ENCODE measurements at regions not wholly inside any gene's neighbourhood (a gene's known extent, or its start where the extent isn't known, plus 50 kb on each side); places are given as distances from the start of the nearest gene placed in this dataset.
"Not testable (repeated sequence)": the region's sequence is repeated elsewhere in the genome, so short reads cannot be mapped to it uniquely, and the experiment has no call there.

GRCh38 chr2:77862120-77862519 lies 339.9 kb upstream of the LRRTM4 start:
- Histone ChIP-seq H2AK5ac (ENCODE audit: low read length) (no peak overlapping the region), H3K23ac (ENCODE audit: low read length) (no peak overlapping the region), H3K4me1 (ENCODE audit: control insufficient read depth, low read depth, low read length) (no peaks in the 10 kb centered on the region), H3K79me2 (ENCODE audit: control insufficient read depth, insufficient read depth, low read length) (no peaks in the 10 kb centered on the region), H2BK5ac (ENCODE audit: low read length) (no peak overlapping the region), H2BK15ac (replicated peaks; ENCODE audit: low read depth) (no peak overlapping the region), H3K27me3 (ENCODE audit: insufficient read depth, low read length, poor library complexity) (no peaks in the 10 kb centered on the region), H3K79me1 (ENCODE audit: low read length) (no peaks in the 10 kb centered on the region), H2BK120ac (ENCODE audit: low read depth, low read length) (no peak overlapping the region), H3K56ac (ENCODE audit: low read length) (no peak overlapping the region), H4K5ac (ENCODE audit: low read length) (no peak overlapping the region), H3K4me2 (ENCODE audit: low read length) (no peak overlapping the region), H3K27ac (ENCODE audit: low read depth, low read length) (no peak overlapping the region), H3K9ac (ENCODE audit: low read length) (no peak overlapping the region), H4K8ac (ENCODE audit: low read depth, low read length) (no peak overlapping the region), H3K4me3 (ENCODE audit: low read length) (no peak overlapping the region), H3K4ac (ENCODE audit: low read depth, low read length) (no peak overlapping the region), H3K18ac (ENCODE audit: low read length) (no peak overlapping the region), H3K36me3 (ENCODE audit: control insufficient read depth, insufficient read depth, low read length) (no peaks in the 10 kb centered on the region)
- peak; percentile 42 for DNase-seq

- no peak overlapping the region for H3K4me3 ChIP-seq (ENCODE audit: low read length)
- no peak overlapping the region for H3K23ac ChIP-seq (ENCODE audit: low read length)
- DNase-seq = no peak
- no peaks in the 10 kb centered on the region for H3K79me1 ChIP-seq (ENCODE audit: low read length)
- no CpG with 5 or more reads among the region's 4 CpGs for WGBS (ENCODE audit: extremely low coverage, insufficient coverage, low lambda C conversion rate)
- no peak overlapping the region for H3K56ac ChIP-seq (ENCODE audit: low read length)
- H3K36me3 ChIP-seq (ENCODE audit: control insufficient read depth, insufficient read depth, low read length) = no peaks in the 10 kb centered on the region
- no peak overlapping the region for H4K5ac ChIP-seq (ENCODE audit: low read length)
- H2AK5ac ChIP-seq (ENCODE audit: low read length) = no peak overlapping the region
- no peak overlapping the region for H2BK120ac ChIP-seq (ENCODE audit: low read depth, low read length)
- H3K18ac ChIP-seq (ENCODE audit: low read length) = peak overlapping the region; percentile 28
- no peak overlapping the region for H2BK15ac ChIP-seq (replicated peaks; ENCODE audit: low read depth)
- no peaks in the 10 kb centered on the region for H3K27me3 ChIP-seq (ENCODE audit: insufficient read depth, low read length, poor library complexity)
- no peaks in the 10 kb centered on the region for H3K4me1 ChIP-seq (ENCODE audit: control insufficient read depth, low read depth, low read length)
- no peak overlapping the region for H3K4ac ChIP-seq (ENCODE audit: low read depth, low read length)
- H3K27ac ChIP-seq (ENCODE audit: low read depth, low read length) = no peak overlapping the region
- no peak overlapping the region for H3K4me2 ChIP-seq (ENCODE audit: low read length)
- no peak overlapping the region for H4K8ac ChIP-seq (ENCODE audit: low read depth, low read length)
- H2BK5ac ChIP-seq (ENCODE audit: low read length) = no peak overlapping the region
- no peaks in the 10 kb centered on the region for H3K79me2 ChIP-seq (ENCODE audit: control insufficient read depth, insufficient read depth, low read length)
- no peak overlapping the region for H3K9ac ChIP-seq (ENCODE audit: low read length)
Observed at GRCh38 chr2:77864426-77864825, 342.2 kb upstream of the LRRTM4 start.

DNA sequence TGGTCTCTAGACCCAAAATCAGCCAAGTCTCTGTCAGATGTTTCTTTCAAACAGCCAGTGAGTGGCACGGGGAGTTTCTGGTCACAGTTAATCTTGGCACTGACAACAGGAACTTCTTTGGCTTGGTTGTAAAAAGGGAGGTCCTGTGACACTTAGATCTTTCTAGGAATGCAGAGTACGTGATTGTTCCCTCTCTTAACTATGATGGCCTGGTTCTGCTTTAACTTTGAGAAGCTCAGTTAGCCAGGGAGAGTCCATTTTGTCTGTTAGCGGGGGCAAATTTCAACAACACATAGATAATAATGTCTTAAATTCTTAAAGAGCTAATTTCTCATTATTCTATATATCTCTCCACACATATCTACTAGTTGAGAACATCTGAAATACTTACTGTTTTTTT lies 344.5 kb upstream of the LRRTM4 start:
- no peak overlapping the region for H2BK120ac ChIP-seq (ENCODE audit: low read depth, low read length)
- H3K27ac ChIP-seq (ENCODE audit: low read depth, low read length) = no peak overlapping the region
- no peak overlapping the region for H3K4me2 ChIP-seq (ENCODE audit: low read length)
- H3K27me3 ChIP-seq (ENCODE audit: insufficient read depth, low read length, poor library complexity) = no peaks in the 10 kb centered on the region
- no peak overlapping the region for H2BK5ac ChIP-seq (ENCODE audit: low read length)
- H3K18ac ChIP-seq (ENCODE audit: low read length) = no peak overlapping the region
- no peak overlapping the region for H2BK15ac ChIP-seq (replicated peaks; ENCODE audit: low read depth)
- H3K4ac ChIP-seq (ENCODE audit: low read depth, low read length) = no peak overlapping the region
- H3K79me1 ChIP-seq (ENCODE audit: low read length) = no peaks in the 10 kb centered on the region
- H3K56ac ChIP-seq (ENCODE audit: low read length) = no peak overlapping the region
- no peak overlapping the region for H4K8ac ChIP-seq (ENCODE audit: low read depth, low read length)
- no peaks in the 10 kb centered on the region for H3K79me2 ChIP-seq (ENCODE audit: control insufficient read depth, insufficient read depth, low read length)
- H4K5ac ChIP-seq (ENCODE audit: low read length) = no peak overlapping the region
- H2AK5ac ChIP-seq (ENCODE audit: low read length) = no peak overlapping the region
- H3K36me3 ChIP-seq (ENCODE audit: control insufficient read depth, insufficient read depth, low read length) = no peaks in the 10 kb centered on the region
- no peak overlapping the region for H3K23ac ChIP-seq (ENCODE audit: low read length)
- no peak for DNase-seq
- H3K4me1 ChIP-seq (ENCODE audit: control insufficient read depth, low read depth, low read length) = no peaks in the 10 kb centered on the region
- no CpG with 5 or more reads among the region's 3 CpGs for WGBS (ENCODE audit: extremely low coverage, insufficient coverage, low lambda C conversion rate)
- no peak overlapping the region for H3K9ac ChIP-seq (ENCODE audit: low read length)
- H3K4me3 ChIP-seq (ENCODE audit: low read length) = no peak overlapping the region

DNA sequence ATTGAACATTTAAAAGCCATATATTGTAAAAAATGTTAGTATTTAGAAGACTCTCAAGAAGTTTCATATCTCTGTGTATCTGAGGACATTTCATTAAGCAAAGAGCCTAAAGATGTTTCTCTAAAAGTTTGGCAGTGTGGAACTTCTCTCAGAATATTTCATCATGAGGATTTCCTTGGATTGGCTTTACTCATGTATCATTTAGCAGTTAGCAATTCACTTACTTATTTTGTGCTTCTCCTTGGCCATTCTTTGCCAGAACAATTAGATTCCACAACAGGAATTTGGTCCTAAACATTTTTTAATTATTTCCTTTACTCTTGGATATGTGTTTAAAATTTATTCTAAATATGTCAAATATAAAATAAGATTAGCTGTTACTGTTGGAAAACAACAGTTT lies 345.0 kb upstream of the LRRTM4 start:
- H3K4ac ChIP-seq (ENCODE audit: low read depth, low read length) = no peak overlapping the region
- H3K4me3 ChIP-seq (ENCODE audit: low read length) = no peak overlapping the region
- H3K18ac ChIP-seq (ENCODE audit: low read length) = no peak overlapping the region
- no peak overlapping the region for H3K23ac ChIP-seq (ENCODE audit: low read length)
- H3K4me1 ChIP-seq (ENCODE audit: control insufficient read depth, low read depth, low read length) = no peaks in the 10 kb centered on the region
- H3K27me3 ChIP-seq (ENCODE audit: insufficient read depth, low read length, poor library complexity) = no peaks in the 10 kb centered on the region
- H3K4me2 ChIP-seq (ENCODE audit: low read length) = no peak overlapping the region
- H3K27ac ChIP-seq (ENCODE audit: low read depth, low read length) = no peak overlapping the region
- no peaks in the 10 kb centered on the region for H3K36me3 ChIP-seq (ENCODE audit: control insufficient read depth, insufficient read depth, low read length)
- no peak for DNase-seq
- H2BK5ac ChIP-seq (ENCODE audit: low read length) = no peak overlapping the region
- no peak overlapping the region for H4K8ac ChIP-seq (ENCODE audit: low read depth, low read length)
- no peak overlapping the region for H2BK15ac ChIP-seq (replicated peaks; ENCODE audit: low read depth)
- H2BK120ac ChIP-seq (ENCODE audit: low read depth, low read length) = no peak overlapping the region
- H3K79me2 ChIP-seq (ENCODE audit: control insufficient read depth, insufficient read depth, low read length) = no peaks in the 10 kb centered on the region
- no peak overlapping the region for H3K9ac ChIP-seq (ENCODE audit: low read length)
- no peak overlapping the region for H2AK5ac ChIP-seq (ENCODE audit: low read length)
- H3K79me1 ChIP-seq (ENCODE audit: low read length) = no peaks in the 10 kb centered on the region
- H4K5ac ChIP-seq (ENCODE audit: low read length) = no peak overlapping the region
- H3K56ac ChIP-seq (ENCODE audit: low read length) = no peak overlapping the region

DNA sequence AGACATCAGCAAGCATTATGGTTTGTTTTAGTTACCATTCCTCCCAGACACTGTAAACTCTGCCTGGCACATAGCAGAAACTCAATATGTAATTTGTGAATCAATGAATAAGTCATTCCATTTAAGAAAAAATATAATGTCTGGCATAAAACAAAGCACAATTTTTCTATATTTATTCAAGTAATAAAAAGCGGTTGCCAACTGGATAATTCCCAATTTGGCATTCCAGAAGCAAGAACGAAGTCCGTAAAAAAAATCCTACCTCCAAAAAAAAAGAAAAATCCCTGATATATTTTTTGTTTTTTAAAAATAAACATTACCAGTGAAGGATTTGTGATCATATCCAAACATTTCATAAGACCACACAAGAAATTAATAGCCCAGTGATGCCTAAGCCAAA lies 351.3 kb upstream of the LRRTM4 start:
- no peak overlapping the region for H3K56ac ChIP-seq (ENCODE audit: low read length)
- H4K5ac ChIP-seq (ENCODE audit: low read length) = no peak overlapping the region
- H3K36me3 ChIP-seq (ENCODE audit: control insufficient read depth, insufficient read depth, low read length) = no peaks in the 10 kb centered on the region
- H3K23ac ChIP-seq (ENCODE audit: low read length) = no peak overlapping the region
- no peak overlapping the region for H3K27ac ChIP-seq (ENCODE audit: low read depth, low read length)
- no peak overlapping the region for H2BK15ac ChIP-seq (replicated peaks; ENCODE audit: low read depth)
- H2BK120ac ChIP-seq (ENCODE audit: low read depth, low read length) = no peak overlapping the region
- H3K79me2 ChIP-seq (ENCODE audit: control insufficient read depth, insufficient read depth, low read length) = no peaks in the 10 kb centered on the region
- H3K79me1 ChIP-seq (ENCODE audit: low read length) = no peaks in the 10 kb centered on the region
- no peaks in the 10 kb centered on the region for H3K27me3 ChIP-seq (ENCODE audit: insufficient read depth, low read length, poor library complexity)
- no CpG with 5 or more reads among the region's 3 CpGs for WGBS (ENCODE audit: extremely low coverage, insufficient coverage, low lambda C conversion rate)
- no peak overlapping the region for H3K4me2 ChIP-seq (ENCODE audit: low read length)
- H3K9ac ChIP-seq (ENCODE audit: low read length) = no peak overlapping the region
- H3K4me1 ChIP-seq (ENCODE audit: control insufficient read depth, low read depth, low read length) = no peaks in the 10 kb centered on the region
- no peak overlapping the region for H4K8ac ChIP-seq (ENCODE audit: low read depth, low read length)
- no peak overlapping the region for H2AK5ac ChIP-seq (ENCODE audit: low read length)
- DNase-seq = no peak
- H3K18ac ChIP-seq (ENCODE audit: low read length) = no peak overlapping the region
- H3K4ac ChIP-seq (ENCODE audit: low read depth, low read length) = no peak overlapping the region
- no peak overlapping the region for H3K4me3 ChIP-seq (ENCODE audit: low read length)
- no peak overlapping the region for H2BK5ac ChIP-seq (ENCODE audit: low read length)

- H4K5ac ChIP-seq (ENCODE audit: low read length); H3K79me2 ChIP-seq (ENCODE audit: control insufficient read depth, insufficient read depth, low read length); H4K8ac ChIP-seq (ENCODE audit: low read depth, low read length); H3K23ac ChIP-seq (ENCODE audit: low read length); H3K4me3 ChIP-seq (ENCODE audit: low read length); H2BK15ac ChIP-seq (replicated peaks; ENCODE audit: low read depth); H3K36me3 ChIP-seq (ENCODE audit: control insufficient read depth, insufficient read depth, low read length); H3K4me2 ChIP-seq (ENCODE audit: low read length); H2AK5ac ChIP-seq (ENCODE audit: low read length); H3K4ac ChIP-seq (ENCODE audit: low read depth, low read length); H2BK120ac ChIP-seq (ENCODE audit: low read depth, low read length); H3K4me1 ChIP-seq (ENCODE audit: control insufficient read depth, low read depth, low read length); H3K79me1 ChIP-seq (ENCODE audit: low read length); H3K9ac ChIP-seq (ENCODE audit: low read length); H3K56ac ChIP-seq (ENCODE audit: low read length); H2BK5ac ChIP-seq (ENCODE audit: low read length); H3K27me3 ChIP-seq (ENCODE audit: insufficient read depth, low read length, poor library complexity): not testable (repeated sequence)
- WGBS (ENCODE audit: extremely low coverage, insufficient coverage, low lambda C conversion rate) = no CpG with 5 or more reads among the region's 6 CpGs
- DNase-seq = peak; percentile 75
- peak overlapping the region; percentile 47 for H3K18ac ChIP-seq (ENCODE audit: low read length)
- H3K27ac ChIP-seq (ENCODE audit: low read depth, low read length) = peak overlapping the region; percentile 11
Observed at GRCh38 chr2:77900211-77900610, 378.0 kb upstream of the LRRTM4 start.
